HEK293T (cell line): ENCODE measurements at regions not wholly inside any gene's neighbourhood (a gene's known extent, or its start where the extent isn't known, plus 50 kb on each side); places are given as distances from the start of the nearest gene placed in this dataset.

Experiments
- CTCF ChIA-PET: fragments of 350-600 bp; formaldehyde crosslinking; extraction: SDS; loops from one replicate; lab custom pipeline; 2021; ENCODE audit warnings: antibody characterized with exemption, inconsistent platforms; lab: Yijun Ruan, JAX
- POLR2A ChIA-PET: fragments of 350-600 bp; formaldehyde crosslinking; extraction: SDS; loops from one replicate; lab custom pipeline; 2020; ENCODE audit warnings: antibody characterized with exemption, inconsistent platforms; lab: Yijun Ruan, JAX
- DNase-seq: peaks from one replicate; pipeline ENCODE4 v3.0.0; 2012; ENCODE audit warnings: mixed read lengths; ENCODE audit errors: extremely low spot score
- ARNT ChIP-seq: fragments of 450-650 bp; IDR thresholded peaks from 2 replicates; pipeline ENCODE4 v1.6.1; 2017; ENCODE audit warnings: mild to moderate bottlenecking
- BHLHE40 ChIP-seq: fragments of 450-650 bp; IDR thresholded peaks from 2 replicates; pipeline ENCODE4 v1.6.1; 2016; ENCODE audit warnings: mild to moderate bottlenecking, moderate library complexity, borderline replicate concordance
- CTBP1 ChIP-seq: fragments of 450-650 bp; IDR thresholded peaks from 2 replicates; pipeline ENCODE4 v1.6.1; 2016; ENCODE audit warnings: borderline replicate concordance
- ELF4 ChIP-seq: fragments of 450-650 bp; IDR thresholded peaks from 2 replicates; pipeline ENCODE4 v1.6.1; 2017; ENCODE audit warnings: antibody characterized with exemption
- FOXA1 ChIP-seq: fragments of 450-650 bp; IDR thresholded peaks from 2 replicates; pipeline ENCODE4 v1.6.1; 2016; ENCODE audit warnings: mild to moderate bottlenecking
- FOXK2 ChIP-seq: fragments of 450-650 bp; IDR thresholded peaks from 2 replicates; pipeline ENCODE4 v1.6.1; 2016; ENCODE audit warnings: mild to moderate bottlenecking
- FOXM1 ChIP-seq: fragments of 450-650 bp; IDR thresholded peaks from 2 replicates; pipeline ENCODE4 v1.6.1; 2017; ENCODE audit warnings: mild to moderate bottlenecking, borderline replicate concordance
- HDGF ChIP-seq: fragments of 450-650 bp; IDR thresholded peaks from 2 replicates; pipeline ENCODE4 v1.6.1; 2017; ENCODE audit warnings: antibody characterized with exemption, borderline replicate concordance
- L3MBTL2 ChIP-seq: fragments of 450-650 bp; conservative IDR thresholded peaks from 2 replicates; pipeline ENCODE4 v1.6.1; 2016; ENCODE audit warnings: mild to moderate bottlenecking
- LEF1 ChIP-seq: fragments of 450-650 bp; IDR thresholded peaks from 2 replicates; pipeline ENCODE4 v1.6.1; 2017; ENCODE audit warnings: mild to moderate bottlenecking, borderline replicate concordance
- NFRKB ChIP-seq: fragments of 450-650 bp; IDR thresholded peaks from 2 replicates; pipeline ENCODE4 v1.6.1; 2016; ENCODE audit warnings: mild to moderate bottlenecking, moderate library complexity
- PKNOX1 ChIP-seq: fragments of 450-650 bp; IDR thresholded peaks from 2 replicates; pipeline ENCODE4 v1.6.1; 2016
- SP1 ChIP-seq: fragments of 450-650 bp; IDR thresholded peaks from 2 replicates; pipeline ENCODE4 v1.6.1; 2017
- SUZ12 ChIP-seq: fragments of 450-650 bp; IDR thresholded peaks from 2 replicates; pipeline ENCODE4 v1.6.1; 2016; ENCODE audit warnings: mild to moderate bottlenecking
- TARDBP ChIP-seq: fragments of 450-650 bp; IDR thresholded peaks from 2 replicates; pipeline ENCODE4 v1.6.1; 2016
- ZNF384 ChIP-seq: fragments of 450-650 bp; IDR thresholded peaks from 2 replicates; pipeline ENCODE4 v1.6.1; 2016

- no peak for TF ChIP-seq ZNF384
- TF ChIP-seq PKNOX1 = no peak
- no peak for TF ChIP-seq FOXA1
- TF ChIP-seq ELF4 = no peak
- no peak for TF ChIP-seq FOXM1
- TF ChIP-seq CTBP1 = no peak
- TF ChIP-seq SUZ12 = no peak
- no peak for TF ChIP-seq TARDBP
- no peak for TF ChIP-seq HDGF
- no peak for TF ChIP-seq NFRKB
- ChIA-PET POLR2A (no interaction called here), CTCF (interaction anchor here (0.5 to 1.1 kb wide), 2 partner anchors 80 to 222 kb away, joined by 3 to 4 read pairs; no protein-coding TSS in a partner anchor)
- DNase-seq = no peak
These were observed 121.8 kb upstream of the RIOK3 start for GRCh38 chr18:23331091-23331920.

GRCh38 chr18:23332356-23332755, 120.7 kb upstream of the RIOK3 start:
- no peak for TF ChIP-seq NFRKB
- no peak for TF ChIP-seq ARNT
- TF ChIP-seq BHLHE40 = no peak
- TF ChIP-seq TARDBP = no peak
- TF ChIP-seq HDGF = no peak
- POLR2A ChIA-PET = no interaction called here
- CTCF ChIA-PET = interaction anchor here (0.6 to 1.1 kb wide), 2 partner anchors 53 to 79 kb away, joined by 4 to 7 read pairs; no protein-coding TSS in a partner anchor
- DNase-seq = no peak

GRCh38 chr18:23333827-23334226, 119.3 kb upstream of the RIOK3 start:
- ChIA-PET POLR2A (no interaction called here), CTCF (interaction anchor here (0.6 kb wide), 1 partner anchor 37 kb away, joined by 3 read pairs; no protein-coding TSS in a partner anchor)
- TF ChIP-seq FOXM1 (no peak), ARNT (no peak), TARDBP (no peak), CTBP1 (no peak), BHLHE40 (no peak), ELF4 (no peak), SUZ12 (no peak), HDGF (no peak), LEF1 (no peak), NFRKB (no peak), FOXK2 (no peak), SP1 (no peak), FOXA1 (no peak)
- DNase-seq = no peak

GRCh38 chr18:23334569-23334968, 118.5 kb upstream of the RIOK3 start:
- no peak for DNase-seq
- POLR2A ChIA-PET = no interaction called here
- CTCF ChIA-PET = no interaction called here
- TF ChIP-seq TARDBP (no peak), HDGF (no peak), PKNOX1 (no peak), L3MBTL2 (no peak), NFRKB (no peak), CTBP1 (no peak), FOXK2 (no peak), ARNT (no peak), ELF4 (no peak), FOXA1 (no peak)

GRCh38 chr18:23336101-23336500, 117.0 kb upstream of the RIOK3 start:
- ChIA-PET POLR2A (no interaction called here), CTCF (no interaction called here)
- TF ChIP-seq BHLHE40 = no peak
- no peak for TF ChIP-seq CTBP1
- TF ChIP-seq NFRKB = no peak
- no peak for TF ChIP-seq SP1
- no peak for TF ChIP-seq FOXK2
- TF ChIP-seq TARDBP = no peak
- no peak for TF ChIP-seq PKNOX1
- DNase-seq = no peak

- ChIA-PET CTCF (no interaction called here), POLR2A (no interaction called here)
- DNase-seq = peak; percentile 46
- TF ChIP-seq LEF1 = no peak
- TF ChIP-seq PKNOX1 = peak; percentile 33; the same call in 1 of the 2 replicates
These were observed 115.3 kb upstream of the RIOK3 start for GRCh38 chr18:23337599-23338444.
